ENCODE measurements at regions not wholly inside any gene's neighbourhood (a gene's known extent, or its start where the extent isn't known, plus 50 kb on each side); places are given as distances from the start of the nearest gene placed in this dataset.

GRCh38 chr2:146251328-146251727 lies 1593.5 kb upstream of the ACVR2A start:
- Mint-ChIP-seq H3K27me3 (ENCODE audit: insufficient read depth, unreplicated experiment) (no peaks in the 10 kb centered on the region), H3K4me3 (ENCODE audit: unreplicated experiment) (no peak overlapping the region), H3K36me3 (ENCODE audit: insufficient read depth, unreplicated experiment) (no peaks in the 10 kb centered on the region), H3K4me1 (ENCODE audit: insufficient read depth, unreplicated experiment) (peaks cover 5% of the 10 kb centered on the region), H3K9me3 (ENCODE audit: unreplicated experiment) (no peaks in the 10 kb centered on the region), H3K27ac (ENCODE audit: low read depth, unreplicated experiment) (no peak overlapping the region)
- intact Hi-C loops (cut with micrococcal nuclease) = no loop called here
- CTCF ChIA-PET = no interaction called here
- no peak for DNase-seq (ENCODE audit: unreplicated experiment)
- POLR2A ChIA-PET = no interaction called here
- BruUV-seq (replicated peaks) = no TSS peak
- TF ChIP-seq CTCF (IDR thresholded peaks at IDR 0.05; ENCODE audit: unreplicated experiment) = no peak

GRCh38 chr2:146246736-146247523 lies 1597.9 kb upstream of the ACVR2A start:
- H3K27ac Mint-ChIP-seq (ENCODE audit: low read depth, unreplicated experiment) = no peak overlapping the region
- no peak overlapping the region for H3K4me3 Mint-ChIP-seq (ENCODE audit: unreplicated experiment)
- H3K36me3 Mint-ChIP-seq (ENCODE audit: insufficient read depth, unreplicated experiment) = no peaks in the 10 kb centered on the region
- no TSS peak for BruUV-seq (replicated peaks)
- no peak for DNase-seq (ENCODE audit: unreplicated experiment)
- POLR2A ChIA-PET = interaction anchor here (0.7 kb wide), 1 partner anchor 31 kb away, joined by 3 read pairs; no protein-coding TSS in a partner anchor
- CTCF ChIA-PET = no interaction called here
- no peaks in the 10 kb centered on the region for H3K9me3 Mint-ChIP-seq (ENCODE audit: unreplicated experiment)
- peaks cover 11% of the 10 kb centered on the region for H3K4me1 Mint-ChIP-seq (ENCODE audit: insufficient read depth, unreplicated experiment)
- intact Hi-C loops (cut with micrococcal nuclease) = no loop called here
- no peak for TF ChIP-seq CTCF (IDR thresholded peaks at IDR 0.05; ENCODE audit: unreplicated experiment)
- H3K27me3 Mint-ChIP-seq (ENCODE audit: insufficient read depth, unreplicated experiment) = no peaks in the 10 kb centered on the region

- no peak overlapping the region for H3K27ac Mint-ChIP-seq (ENCODE audit: low read depth, unreplicated experiment)
- intact Hi-C loops (cut with micrococcal nuclease) = no loop called here
These were observed 1598.7 kb upstream of the ACVR2A start for GRCh38 chr2:146246002-146246735.

More at GRCh38 chr2:146246002-146246735, 1598.7 kb upstream of the ACVR2A start:
- TF ChIP-seq CTCF (IDR thresholded peaks at IDR 0.05; ENCODE audit: unreplicated experiment) = no peak
- H3K4me1 Mint-ChIP-seq (ENCODE audit: insufficient read depth, unreplicated experiment) = peaks cover 11% of the 10 kb centered on the region
- CTCF ChIA-PET = no interaction called here
- BruUV-seq (replicated peaks) = no TSS peak
- POLR2A ChIA-PET = interaction anchor here (0.7 to 1.2 kb wide), 2 partner anchors 10 to 30 kb away, joined by 3 read pairs; no protein-coding TSS in a partner anchor
- no peaks in the 10 kb centered on the region for H3K36me3 Mint-ChIP-seq (ENCODE audit: insufficient read depth, unreplicated experiment)
- no peaks in the 10 kb centered on the region for H3K9me3 Mint-ChIP-seq (ENCODE audit: unreplicated experiment)
- no peak for DNase-seq (ENCODE audit: unreplicated experiment)
- no peaks in the 10 kb centered on the region for H3K27me3 Mint-ChIP-seq (ENCODE audit: insufficient read depth, unreplicated experiment)
- no peak overlapping the region for H3K4me3 Mint-ChIP-seq (ENCODE audit: unreplicated experiment)

All from MCF 10A (cell line).